OCI-LY3 (cell line): ENCODE measurements at regions not wholly inside any gene's neighbourhood (a gene's known extent, or its start where the extent isn't known, plus 50 kb on each side); places are given as distances from the start of the nearest gene placed in this dataset.

Experiments
- EZH2phosphoT487 ChIP-seq: fragments of 200-600 bp; shearing (Covaris generic); IDR thresholded peaks from 2 replicates; pipeline ENCODE4 v1.6.1; 2018; ENCODE audit warnings: antibody characterized with exemption, mixed run types, low read depth
- TF ChIP-seq, protein P1 (sequence below): fragments of 200-600, 300-600 bp; sonication (generic); IDR thresholded peaks from 2 replicates; pipeline ENCODE4 v1.5.1; 2014; ENCODE audit warnings: antibody characterized with exemption, low read length, low read depth

DNA sequence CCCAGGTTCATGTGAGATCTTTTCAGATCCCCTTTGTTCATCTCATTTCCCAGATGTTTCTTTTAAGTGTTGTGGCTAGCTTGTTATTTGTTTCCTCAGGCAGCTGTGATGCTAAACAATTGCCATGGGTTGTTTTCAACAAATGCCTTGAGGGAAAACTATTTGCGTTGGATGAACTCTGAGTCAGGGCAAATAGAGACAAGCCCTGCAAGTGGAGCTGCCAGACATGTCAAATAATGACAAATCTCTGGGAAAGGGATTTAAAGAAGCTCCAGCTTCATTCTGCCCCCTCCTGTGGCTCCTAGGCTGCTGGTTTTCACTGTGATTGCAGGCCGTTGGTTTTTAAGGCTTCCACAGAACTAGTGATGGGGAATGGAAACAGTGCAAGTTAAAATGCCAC is 272.4 kb upstream of the SP8 start:
- no peak for TF ChIP-seq EZH2phosphoT487
- TF ChIP-seq, protein P1, sequence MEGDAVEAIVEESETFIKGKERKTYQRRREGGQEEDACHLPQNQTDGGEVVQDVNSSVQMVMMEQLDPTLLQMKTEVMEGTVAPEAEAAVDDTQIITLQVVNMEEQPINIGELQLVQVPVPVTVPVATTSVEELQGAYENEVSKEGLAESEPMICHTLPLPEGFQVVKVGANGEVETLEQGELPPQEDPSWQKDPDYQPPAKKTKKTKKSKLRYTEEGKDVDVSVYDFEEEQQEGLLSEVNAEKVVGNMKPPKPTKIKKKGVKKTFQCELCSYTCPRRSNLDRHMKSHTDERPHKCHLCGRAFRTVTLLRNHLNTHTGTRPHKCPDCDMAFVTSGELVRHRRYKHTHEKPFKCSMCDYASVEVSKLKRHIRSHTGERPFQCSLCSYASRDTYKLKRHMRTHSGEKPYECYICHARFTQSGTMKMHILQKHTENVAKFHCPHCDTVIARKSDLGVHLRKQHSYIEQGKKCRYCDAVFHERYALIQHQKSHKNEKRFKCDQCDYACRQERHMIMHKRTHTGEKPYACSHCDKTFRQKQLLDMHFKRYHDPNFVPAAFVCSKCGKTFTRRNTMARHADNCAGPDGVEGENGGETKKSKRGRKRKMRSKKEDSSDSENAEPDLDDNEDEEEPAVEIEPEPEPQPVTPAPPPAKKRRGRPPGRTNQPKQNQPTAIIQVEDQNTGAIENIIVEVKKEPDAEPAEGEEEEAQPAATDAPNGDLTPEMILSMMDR: no peak
